H1 (cell line): ENCODE measurements at regions not wholly inside any gene's neighbourhood (a gene's known extent, or its start where the extent isn't known, plus 50 kb on each side); places are given as distances from the start of the nearest gene placed in this dataset.

Experiments used
- CTCF ChIA-PET: fragments of 300-600 bp; sonication (Branson Sonifier 250); formaldehyde crosslinking; loops from one replicate; lab custom pipeline; 2021; ENCODE audit not compliant: partially characterized antibody; lab: Charles Lee
- POLR2A ChIA-PET: fragments of 300-600 bp; sonication (Branson Sonifier 250); formaldehyde crosslinking; loops from one replicate; lab custom pipeline; 2021; ENCODE audit warnings: inconsistent platforms; ENCODE audit not compliant: partially characterized antibody; lab: Charles Lee
- DNase-seq, 2 experiments: peaks; one replicate each; pipeline versions ENCODE4 v3.0.0 to v3.0.0-alpha.2; 2010 to 2022; ENCODE audit warnings: low spot score in 2 of 2, low read depth in 1 of 2, mixed read lengths in 1 of 2
- FAIRE-seq: peaks from 2 replicates; lab custom pipeline; 2011; peaks lifted over from hg19 to GRCh38; lab: Jason Lieb, UNC
- H2AFZ ChIP-seq: 2 replicates; pipeline ENCODE4 v1.8.1; 2012; ENCODE audit warnings: low read length, inconsistent platforms
- H2AK5ac ChIP-seq: 2 replicates; pipeline ENCODE4 v1.6.1; 2013; ENCODE audit warnings: low read depth, low read length
- H2BK120ac ChIP-seq: replicated peaks from 2 replicates; pipeline ENCODE3; 2013; ENCODE audit warnings: low read depth, low read length, inconsistent platforms
- H2BK12ac ChIP-seq: 2 replicates; pipeline ENCODE4 v1.6.1; 2013; ENCODE audit warnings: low read depth, low read length
- H2BK15ac ChIP-seq: 2 replicates; pipeline ENCODE4 v1.6.1; 2013; ENCODE audit warnings: low read length
- H2BK20ac ChIP-seq: 2 replicates; pipeline ENCODE4 v1.6.1; 2013; ENCODE audit warnings: low read length
- H2BK5ac ChIP-seq: 2 replicates; pipeline ENCODE4 v1.6.1; 2013; ENCODE audit warnings: low read depth, low read length
- H3K14ac ChIP-seq: 2 replicates; pipeline ENCODE4 v1.6.1; 2013; ENCODE audit warnings: inconsistent platforms; ENCODE audit not compliant: insufficient read length
- H3K18ac ChIP-seq: 2 replicates; pipeline ENCODE4 v1.6.1; 2013; ENCODE audit warnings: low read length; ENCODE audit errors: extremely low read depth
- H3K23ac ChIP-seq: 2 replicates; pipeline ENCODE4 v1.6.1; 2013; ENCODE audit warnings: inconsistent platforms; ENCODE audit not compliant: insufficient read length
- H3K23me2 ChIP-seq: 2 replicates; pipeline ENCODE4 v1.6.1; 2013; ENCODE audit warnings: low read depth, low read length
- H3K27ac ChIP-seq: 2 replicates; pipeline ENCODE4 v1.6.1; 2011; ENCODE audit warnings: low read depth, low read length, inconsistent platforms
- H3K27me3 ChIP-seq, 4 experiments: replicated peaks in 1 of 4; 1 replicate in 1 of 4; 2 replicates in 3 of 4; pipeline versions ENCODE4 v1.6.1 to v1.8.1; 2011 to 2013; ENCODE audit warnings: low read length in 3 of 4, mild to moderate bottlenecking in 3 of 4, inconsistent platforms in 2 of 4, mixed read lengths in 2 of 4, moderate library complexity in 1 of 4; ENCODE audit not compliant: control insufficient read depth in 3 of 4, insufficient read depth in 3 of 4; ENCODE audit errors: extremely low read depth in 1 of 4
- H3K36me3 ChIP-seq, 4 experiments: 2 replicates each; pipeline versions ENCODE4 v1.6.1 to v1.8.1; 2011 to 2013; ENCODE audit warnings: mild to moderate bottlenecking in 4 of 4, low read length in 3 of 4, moderate library complexity in 2 of 4, control low read depth in 1 of 4, inconsistent platforms in 1 of 4; ENCODE audit not compliant: insufficient read depth in 4 of 4, control insufficient read depth in 2 of 4
- H3K4ac ChIP-seq: replicated peaks from 2 replicates; pipeline ENCODE3; 2013; ENCODE audit warnings: low read length, low read depth, mixed read lengths, inconsistent platforms; ENCODE audit not compliant: insufficient read length
- H3K4me1 ChIP-seq, 4 experiments: replicated peaks in 1 of 4; 1 replicate in 1 of 4; 2 replicates in 3 of 4; pipeline versions ENCODE4 v1.6.1 to v1.8.1; 2011 to 2013; ENCODE audit warnings: low read length in 3 of 4, inconsistent platforms in 2 of 4, mixed read lengths in 1 of 4; ENCODE audit not compliant: insufficient read depth in 4 of 4, control insufficient read depth in 3 of 4
- H3K4me2 ChIP-seq, 2 experiments: 2 replicates each; pipeline versions ENCODE4 v1.6.1 to v1.8.1; 2011 to 2013; ENCODE audit warnings: low read depth in 2 of 2, low read length in 2 of 2, control low read depth in 1 of 2, inconsistent platforms in 1 of 2, mild to moderate bottlenecking in 1 of 2; ENCODE audit not compliant: insufficient read depth in 1 of 2
- H3K4me3 ChIP-seq, 4 experiments: fragments of 200-600, 300-600 bp in 1 of 4; sonication (generic), shearing (Covaris generic), sonication (Bioruptor Twin) in 1 of 4; 2 replicates each; pipeline versions ENCODE4 v1.5.1 to v1.8.1; 2011 to 2016; ENCODE audit warnings: low read length in 4 of 4, low read depth in 3 of 4, control low read depth in 2 of 4, inconsistent platforms in 2 of 4, mild to moderate bottlenecking in 2 of 4, mixed read lengths in 1 of 4, moderate library complexity in 1 of 4; ENCODE audit not compliant: insufficient read depth in 2 of 4; ENCODE audit errors: extremely low read depth in 1 of 4
- H3K56ac ChIP-seq: replicated peaks from 2 replicates; pipeline ENCODE3; 2013; ENCODE audit warnings: low read depth, mild to moderate bottlenecking, mixed read lengths, low read length, inconsistent platforms; ENCODE audit not compliant: insufficient read length
- H3K79me1 ChIP-seq: 2 replicates; pipeline ENCODE4 v1.6.1; 2013; ENCODE audit warnings: low read depth, low read length, control low read depth
- H3K79me2 ChIP-seq, 2 experiments: 2 replicates each; pipeline versions ENCODE4 v1.6.1 to v1.8.1; 2012 to 2013; ENCODE audit warnings: low read length in 2 of 2, mild to moderate bottlenecking in 2 of 2, inconsistent platforms in 1 of 2; ENCODE audit not compliant: insufficient read depth in 2 of 2, control insufficient read depth in 1 of 2
- H3K9ac ChIP-seq, 4 experiments: replicated peaks in 1 of 4; 1 replicate in 1 of 4; 2 replicates in 3 of 4; pipeline versions ENCODE4 v1.6.1 to v1.8.1; 2011 to 2013; ENCODE audit warnings: low read depth in 3 of 4, low read length in 3 of 4, control low read depth in 2 of 4, mild to moderate bottlenecking in 2 of 4, moderate library complexity in 2 of 4, inconsistent platforms in 1 of 4; ENCODE audit errors: extremely low read depth in 1 of 4
- H3K9me3 ChIP-seq, 2 experiments: 2 replicates each; pipeline versions ENCODE4 v1.6.1 to v1.8.1; 2012 to 2013; ENCODE audit warnings: mild to moderate bottlenecking in 2 of 2, moderate library complexity in 2 of 2, control low read depth in 1 of 2, inconsistent platforms in 1 of 2, low read depth in 1 of 2, low read length in 1 of 2, mixed read lengths in 1 of 2; ENCODE audit not compliant: insufficient read depth in 2 of 2
- H4K20me1 ChIP-seq, 2 experiments: replicated peaks in 1 of 2; 2 replicates each; pipeline versions ENCODE3 to v1.8.1; 2011 to 2013; ENCODE audit warnings: inconsistent platforms in 2 of 2, low read length in 2 of 2, mild to moderate bottlenecking in 1 of 2; ENCODE audit not compliant: insufficient read depth in 2 of 2, control insufficient read depth in 1 of 2
- H4K5ac ChIP-seq: 2 replicates; pipeline ENCODE4 v1.6.1; 2013; ENCODE audit warnings: low read length, low read depth, mixed read lengths, inconsistent platforms; ENCODE audit not compliant: insufficient read length
- H4K8ac ChIP-seq: 2 replicates; pipeline ENCODE4 v1.8.0; 2013; ENCODE audit warnings: mild to moderate bottlenecking, moderate library complexity, low read length, inconsistent platforms; ENCODE audit not compliant: insufficient read depth; ENCODE audit errors: extremely low read depth
- H4K91ac ChIP-seq: replicated peaks from 2 replicates; pipeline ENCODE3; 2013; ENCODE audit warnings: low read length, mixed read lengths, inconsistent platforms; ENCODE audit not compliant: insufficient read length
- BCL11A ChIP-seq, 2 experiments: IDR thresholded peaks; one replicate each; pipeline ENCODE4 v1.6.1; 2011; ENCODE audit warnings: low read depth in 2 of 2, low read length in 2 of 2, mild to moderate bottlenecking in 2 of 2
- CBX8 ChIP-seq: fragments of 300-800, 300-1000 bp; sonication (generic); IDR thresholded peaks from 2 replicates; pipeline ENCODE4 v1.7.1; 2016; ENCODE audit warnings: low read depth, low read length, borderline replicate concordance
- EGR1 ChIP-seq: IDR thresholded peaks from 2 replicates; pipeline ENCODE4 v1.6.1; 2011; ENCODE audit warnings: low read depth, low read length, borderline replicate concordance
- FOSL1 ChIP-seq: IDR thresholded peaks from 2 replicates; pipeline ENCODE4 v1.6.1; 2011; ENCODE audit warnings: mild to moderate bottlenecking, low read depth, low read length, moderate library complexity; ENCODE audit not compliant: insufficient read depth
- POLR2A ChIP-seq, 2 experiments: IDR thresholded peaks; 1 replicate in 1 of 2; 2 replicates in 1 of 2; pipeline ENCODE4 v1.6.1; 2011; ENCODE audit warnings: low read depth in 2 of 2, low read length in 2 of 2, mild to moderate bottlenecking in 2 of 2; ENCODE audit errors: control extremely low read depth in 1 of 2
- RXRA ChIP-seq: IDR thresholded peaks from 2 replicates; pipeline ENCODE4 v1.6.1; 2011; ENCODE audit warnings: low read depth, mild to moderate bottlenecking, low read length, moderate library complexity; ENCODE audit not compliant: insufficient read depth
- SIRT6 ChIP-seq: IDR thresholded peaks from one replicate; pipeline ENCODE4 v1.7.1; 2012; ENCODE audit warnings: low read length, inconsistent platforms
- SP1 ChIP-seq: IDR thresholded peaks from 2 replicates; pipeline ENCODE4 v1.6.1; 2011; ENCODE audit warnings: low read depth, low read length
- SUZ12 ChIP-seq: fragments of 200-600 bp; sonication (generic); IDR thresholded peaks from 2 replicates; pipeline ENCODE4 v1.6.1; 2012; ENCODE audit warnings: mild to moderate bottlenecking, inconsistent platforms, low read length, moderate library complexity, mixed read lengths
- whole genome bisulfite sequencing, 2 experiments: shearing (Covaris generic) in 1 of 2; methylation state at CpG; one replicate each; pipeline versions ENCODE4 v1.1.6 to v1.1.7; 2013 to 2015; ENCODE audit warnings: low lambda C conversion rate in 2 of 2, mixed read lengths in 2 of 2, inconsistent platforms in 1 of 2, low coverage in 1 of 2, missing lambda C conversion rate in 1 of 2; ENCODE audit not compliant: insufficient replicate concordance in 2 of 2, insufficient coverage in 1 of 2, insufficient read length in 1 of 2; ENCODE audit errors: extremely low coverage in 1 of 2, missing lambda C conversion rate in 1 of 2; 5-methylcytosine and 5-hydroxymethylcytosine counted together
- TF ChIP-seq, protein P1 (sequence below): IDR thresholded peaks from 2 replicates; pipeline ENCODE4 v1.6.1; 2011; ENCODE audit warnings: low read depth, mild to moderate bottlenecking, low read length; ENCODE audit not compliant: insufficient read depth
- TF ChIP-seq, protein P2 (sequence below): IDR thresholded peaks from 2 replicates; pipeline ENCODE4 v1.6.1; 2012; ENCODE audit warnings: inconsistent platforms

DNA sequence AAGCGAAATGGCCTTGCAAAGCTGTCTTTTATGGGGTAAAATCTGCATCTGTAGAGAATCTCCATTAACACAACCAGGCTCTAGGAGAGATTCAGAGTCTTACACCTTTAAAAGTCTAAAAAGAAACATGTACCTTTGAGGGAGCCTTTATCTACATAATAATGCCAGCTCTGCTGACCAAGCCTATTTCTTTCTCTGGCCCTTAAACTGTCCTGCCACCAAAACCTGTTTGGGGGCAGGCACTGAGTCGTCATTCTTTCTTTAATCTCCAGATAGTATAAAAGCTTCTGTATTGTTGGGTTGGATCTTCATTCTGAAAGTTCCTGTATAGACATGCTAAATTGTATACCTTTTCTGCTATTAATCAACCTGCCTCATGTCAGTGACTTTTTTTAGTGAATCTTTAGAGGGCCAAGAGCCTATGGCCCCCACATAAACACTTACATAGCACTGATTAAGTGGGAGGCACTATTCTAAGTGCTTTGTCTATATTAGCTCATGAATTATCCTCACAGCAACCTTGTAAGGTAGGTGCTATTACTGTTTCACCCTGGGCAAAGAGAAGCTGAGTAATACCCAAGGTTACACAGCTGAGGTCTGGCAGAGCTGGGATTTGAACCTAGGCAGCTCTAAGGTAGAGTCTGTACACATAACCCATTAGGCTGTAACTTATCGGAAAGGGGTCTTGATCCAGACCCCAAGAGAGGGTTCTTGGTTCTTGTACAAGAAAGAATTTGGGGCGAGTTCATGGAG lies 232.3 kb upstream of the DTNBP1 start:
- peaks cover 10 to 15% (median 14%) of the 10 kb centered on the region in 4 experiments; a peak in 6 of 7 replicates for H3K4me1 ChIP-seq
- peak overlapping the region; percentile 66 for H2BK120ac ChIP-seq
- no peaks in the 10 kb centered on the region for H3K36me3 ChIP-seq
- peak overlapping the region in 2 of 4 experiments; percentile 10 to 25; a peak in 1 of 7 replicates for H3K9ac ChIP-seq
- no peaks in the 10 kb centered on the region for H3K27me3 ChIP-seq
- no peak overlapping the region for H4K8ac ChIP-seq
- no peak for FAIRE-seq
- DNase-seq: no peak
- H3K9me3 ChIP-seq: 0 out of 4 replicates have a peak, but pooled peaks cover 0 to 4% of the 10 kb centered on the region in 2 experiments
- H4K20me1 ChIP-seq: no peaks in the 10 kb centered on the region
- H4K5ac ChIP-seq: peak overlapping the region; percentile 71
- peak overlapping the region; percentile 62 for H3K56ac ChIP-seq
- H2BK20ac ChIP-seq: no peak overlapping the region; the same call in 1 of the 2 replicates
- ChIA-PET POLR2A (interaction anchor here (1.0 to 2.8 kb wide), 15 partner anchors 9 to 285 kb away, joined by 3 to 23 read pairs (median 4); partner anchors contain the start of gene MYLIP), CTCF (interaction anchor here (0.6 to 3.0 kb wide), 19 partner anchors 12 to 308 kb away, joined by 3 to 55 read pairs (median 4); partner anchors contain the start of gene MYLIP)
- H3K27ac ChIP-seq: peak overlapping the region; percentile 81
- H2AFZ ChIP-seq: no peak overlapping the region
- H3K4me2 ChIP-seq: peak overlapping the region; percentile 34 to 57
- H2AK5ac ChIP-seq: no peak overlapping the region
- no peaks in the 10 kb centered on the region for H3K79me1 ChIP-seq
- no peak overlapping the region; the same call in 1 of the 2 replicates for H2BK15ac ChIP-seq
- H2BK5ac ChIP-seq: peak overlapping the region; percentile 41; the same call in 1 of the 2 replicates
- H3K23me2 ChIP-seq: no peaks in the 10 kb centered on the region
- H4K91ac ChIP-seq: peak overlapping the region; percentile 66
- peak overlapping the region; percentile 79; the same call in 1 of the 2 replicates for H3K18ac ChIP-seq
- H3K79me2 ChIP-seq: no peaks in the 10 kb centered on the region
- no peak overlapping the region for H3K23ac ChIP-seq
- peak overlapping the region in 3 of 4 experiments; percentile 19 to 43 (median 20); a peak in 4 of 8 replicates for H3K4me3 ChIP-seq
- no peak overlapping the region for H3K14ac ChIP-seq
- H3K4ac ChIP-seq: peak overlapping the region; percentile 4
- 35% methylated on average over 4 of the region's 4 CpGs; no CpG with 5 or more reads in 1 of the 2 experiments for WGBS, 2 experiments
- H2BK12ac ChIP-seq: peak overlapping the region; percentile 3; the same call in 1 of the 2 replicates
- no peak for TF ChIP-seq SIRT6
- TF ChIP-seq FOSL1: no peak
- no peak for TF ChIP-seq POLR2A (IDR thresholded peaks at IDR 0.05; ENCODE audit: control extremely low read depth in 1 of 2, low read depth in 2 of 2, low read length in 2 of 2)
- TF ChIP-seq EGR1: no peak
- TF ChIP-seq, protein P1, sequence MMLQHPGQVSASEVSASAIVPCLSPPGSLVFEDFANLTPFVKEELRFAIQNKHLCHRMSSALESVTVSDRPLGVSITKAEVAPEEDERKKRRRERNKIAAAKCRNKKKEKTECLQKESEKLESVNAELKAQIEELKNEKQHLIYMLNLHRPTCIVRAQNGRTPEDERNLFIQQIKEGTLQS: no peak
- TF ChIP-seq SP1: peak; percentile 68; the same call in 1 of the 2 replicates
- TF ChIP-seq, protein P2, sequence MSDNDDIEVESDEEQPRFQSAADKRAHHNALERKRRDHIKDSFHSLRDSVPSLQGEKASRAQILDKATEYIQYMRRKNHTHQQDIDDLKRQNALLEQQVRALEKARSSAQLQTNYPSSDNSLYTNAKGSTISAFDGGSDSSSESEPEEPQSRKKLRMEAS: no peak
- TF ChIP-seq RXRA: no peak
- TF ChIP-seq SUZ12: no peak
- TF ChIP-seq CBX8: no peak
- no peak for TF ChIP-seq BCL11A (IDR thresholded peaks at IDR 0.05; ENCODE audit: low read depth in 2 of 2, low read length in 2 of 2)
